ENCODE measurements at regions not wholly inside any gene's neighbourhood (a gene's known extent, or its start where the extent isn't known, plus 50 kb on each side); places are given as distances from the start of the nearest gene placed in this dataset.
A peak's percentile ranks its signal among the peaks of the same experiment; 100 is the strongest.

- TF ChIP-seq ZBTB33 (IDR thresholded peaks at IDR 0.05), result no peak
- no peak for TF ChIP-seq JUND (IDR thresholded peaks at IDR 0.05)
- no peak for TF ChIP-seq TAF1 (conservative IDR thresholded peaks at IDR 0.05)
- TF ChIP-seq MAX (IDR thresholded peaks at IDR 0.05), result no peak
- no peak for TF ChIP-seq RXRA (IDR thresholded peaks at IDR 0.05)
Measured at GRCh38 chr11:122294041-122294440, 178.0 kb upstream of the BLID start (continued).

GRCh38 chr11:122293296-122294023 is 177.4 kb upstream of the BLID start:
- Histone ChIP-seq H3K9me3 (ENCODE audit: control insufficient read depth in 4 of 4, low read length in 3 of 4) (peaks cover 0 to 4% (median 2%) of the 10 kb centered on the region in 4 donors), H3K9ac (ENCODE audit: low read depth in 1 of 2, low read length in 2 of 2) (no peak overlapping the region), H3K4me1 (ENCODE audit: control insufficient read depth in 4 of 4, insufficient read depth in 4 of 4, low read length in 3 of 4) (no peaks in the 10 kb centered on the region), H3K4me3 (ENCODE audit: low read depth in 1 of 3, low read length in 3 of 3) (no peak overlapping the region), H3K27ac (ENCODE audit: low read depth in 1 of 2, low read length in 2 of 2) (no peak overlapping the region), H3K36me3 (ENCODE audit: control insufficient read depth in 4 of 4, insufficient read depth in 3 of 4, low read depth in 1 of 4, low read length in 3 of 4) (peaks cover 0 to 9% (median 2%) of the 10 kb centered on the region in 4 donors), H3K27me3 (ENCODE audit: control insufficient read depth in 4 of 4, insufficient read depth in 4 of 4, low read length in 3 of 4) (no peaks in the 10 kb centered on the region)
- TF ChIP-seq RXRA (IDR thresholded peaks at IDR 0.05) (no peak), RAD21 (IDR thresholded peaks at IDR 0.05) (peak; percentile 84 to 85), CTCF (IDR thresholded peaks at IDR 0.05; ENCODE audit: low read depth, low read length, missing input control) (peak; percentile 52)
- 88% methylated on average over 5 of the region's 5 CpGs for WGBS
- DNase-seq (ENCODE audit: low spot score), result no peak

- H3K9me3 ChIP-seq (ENCODE audit: control insufficient read depth in 4 of 4, low read length in 3 of 4), result no peaks in the 10 kb centered on the region
- H3K9ac ChIP-seq (ENCODE audit: low read depth in 1 of 2, low read length in 2 of 2), result no peak overlapping the region
- 73% methylated on average over 11 of the region's 11 CpGs for WGBS
- H3K27me3 ChIP-seq (ENCODE audit: control insufficient read depth in 4 of 4, insufficient read depth in 4 of 4, low read length in 3 of 4), result no peaks in the 10 kb centered on the region
- no peaks in the 10 kb centered on the region for H3K4me1 ChIP-seq (ENCODE audit: control insufficient read depth in 4 of 4, insufficient read depth in 4 of 4, low read length in 3 of 4)
- TF ChIP-seq FOXA2 (IDR thresholded peaks at IDR 0.05) (no peak), NR2F2 (IDR thresholded peaks at IDR 0.05) (no peak), MAX (IDR thresholded peaks at IDR 0.05) (no peak), RXRA (IDR thresholded peaks at IDR 0.05) (no peak), TAF1 (conservative IDR thresholded peaks at IDR 0.05) (no peak), HNF4G (IDR thresholded peaks at IDR 0.05) (no peak), ATF3 (IDR thresholded peaks at IDR 0.05) (no peak), RAD21 (IDR thresholded peaks at IDR 0.05) (no peak), CTCF (IDR thresholded peaks at IDR 0.05; ENCODE audit: low read depth, low read length, missing input control) (no peak)
- no peak overlapping the region for H3K4me3 ChIP-seq (ENCODE audit: low read depth in 1 of 3, low read length in 3 of 3)
- no peak for DNase-seq (ENCODE audit: low spot score)
- no peak overlapping the region for H3K27ac ChIP-seq (ENCODE audit: low read depth in 1 of 2, low read length in 2 of 2)
- peaks cover 0 to 9% (median 4%) of the 10 kb centered on the region in 4 donors for H3K36me3 ChIP-seq (ENCODE audit: control insufficient read depth in 4 of 4, insufficient read depth in 3 of 4, low read depth in 1 of 4, low read length in 3 of 4)
Measured at GRCh38 chr11:122287401-122287800, 171.4 kb upstream of the BLID start.
